BJ (cell line): ENCODE measurements at regions not wholly inside any gene's neighbourhood (a gene's known extent, or its start where the extent isn't known, plus 50 kb on each side); places are given as distances from the start of the nearest gene placed in this dataset.

ENCODE experiments used
- CTCF ChIA-PET: fragments of 350-600 bp; formaldehyde crosslinking; extraction: SDS; loops from one replicate; lab custom pipeline; 2021; ENCODE audit warnings: antibody characterized with exemption, inconsistent platforms; lab: Yijun Ruan, JAX
- POLR2A ChIA-PET: fragments of 300-600 bp; sonication (Branson Sonifier 250); formaldehyde crosslinking; extraction: SDS; loops from one replicate; lab custom pipeline; 2021; ENCODE audit warnings: antibody characterized with exemption; lab: Charles Lee
- DNase-seq: peaks from one replicate; pipeline ENCODE4 v3.0.0-alpha.2; 2011; ENCODE audit warnings: low read depth
- H3K27me3 ChIP-seq: 2 replicates; pipeline ENCODE4 v1.6.0; 2011; ENCODE audit warnings: low read length; ENCODE audit not compliant: control insufficient read depth, insufficient read depth
- H3K36me3 ChIP-seq: 2 replicates; pipeline ENCODE4 v1.5.1; 2011; ENCODE audit warnings: low read length; ENCODE audit not compliant: control insufficient read depth, insufficient read depth
- H3K4me3 ChIP-seq: 2 replicates; pipeline ENCODE4 v1.5.1; 2011; ENCODE audit warnings: low read depth, mild to moderate bottlenecking, control low read depth, low read length
- CTCF ChIP-seq: IDR thresholded peaks from 2 replicates; pipeline ENCODE4 v1.5.1; 2011; ENCODE audit warnings: low read depth, mild to moderate bottlenecking, control low read depth, inconsistent platforms, low read length, moderate library complexity; ENCODE audit not compliant: insufficient read depth

- H3K36me3 ChIP-seq, result no peaks in the 10 kb centered on the region
- ChIA-PET POLR2A (interaction anchor here (0.6 to 1.3 kb wide), 6 partner anchors 12 to 1573 kb away, joined by 3 to 8 read pairs (median 4); no protein-coding TSS in a partner anchor), CTCF (interaction anchor here (0.6 to 3.4 kb wide), 11 partner anchors 8 to 276 kb away, joined by 3 to 17 read pairs (median 4); no protein-coding TSS in a partner anchor)
- H3K4me3 ChIP-seq, result no peak overlapping the region
- no peak for TF ChIP-seq CTCF
- no peaks in the 10 kb centered on the region for H3K27me3 ChIP-seq
- no peak for DNase-seq
Observed at GRCh38 chr11:8814209-8814922, 96.6 kb upstream of the AKIP1 start.

GRCh38 chr11:8814923-8815240, 96.1 kb upstream of the AKIP1 start:
- DNase-seq, result no peak
- POLR2A ChIA-PET, result interaction anchor here (0.6 to 1.3 kb wide), 4 partner anchors 11 to 1572 kb away, joined by 3 to 6 read pairs (median 4); no protein-coding TSS in a partner anchor
- no peak overlapping the region for H3K4me3 ChIP-seq
- CTCF ChIA-PET, result interaction anchor here (0.6 to 3.1 kb wide), 5 partner anchors 19 to 275 kb away, joined by 3 to 13 read pairs (median 3); no protein-coding TSS in a partner anchor
- no peaks in the 10 kb centered on the region for H3K36me3 ChIP-seq
- no peak for TF ChIP-seq CTCF
- no peaks in the 10 kb centered on the region for H3K27me3 ChIP-seq

- POLR2A ChIA-PET, result no interaction called here
- TF ChIP-seq CTCF, result no peak
- H3K4me3 ChIP-seq, result no peak overlapping the region
- H3K27me3 ChIP-seq, result no peaks in the 10 kb centered on the region
- H3K36me3 ChIP-seq, result peaks cover 2% of the 10 kb centered on the region; the same call in 1 of the 2 replicates
- CTCF ChIA-PET, result interaction anchor here (1.3 kb wide), 2 partner anchors 16 to 56 kb away, joined by 4 read pairs; no protein-coding TSS in a partner anchor
- DNase-seq, result no peak
Observed at GRCh38 chr11:8818421-8818820, 92.6 kb upstream of the AKIP1 start.

- DNase-seq, result no peak
- TF ChIP-seq CTCF, result no peak
- Histone ChIP-seq H3K27me3 (no peaks in the 10 kb centered on the region), H3K4me3 (no peak overlapping the region), H3K36me3 (peaks cover 2% of the 10 kb centered on the region; the same call in 1 of the 2 replicates)
- ChIA-PET POLR2A (no interaction called here), CTCF (no interaction called here)
Observed at GRCh38 chr11:8820401-8820800, 90.6 kb upstream of the AKIP1 start.

GRCh38 chr11:8822469-8822868, 88.5 kb upstream of the AKIP1 start:
- TF ChIP-seq CTCF, result no peak
- Histone ChIP-seq H3K4me3 (no peak overlapping the region), H3K36me3 (peaks cover 2% of the 10 kb centered on the region; the same call in 1 of the 2 replicates), H3K27me3 (no peaks in the 10 kb centered on the region)
- POLR2A ChIA-PET, result no interaction called here
- DNase-seq, result no peak
- CTCF ChIA-PET, result interaction anchor here (1.7 kb wide), 1 partner anchor 9 kb away, joined by 6 read pairs; no protein-coding TSS in a partner anchor
